ENCODE measurements at regions not wholly inside any gene's neighbourhood (a gene's known extent, or its start where the extent isn't known, plus 50 kb on each side); places are given as distances from the start of the nearest gene placed in this dataset.

GRCh38 chr17:36730857-36731490 lies 129.6 kb downstream of the MRM1 start:
- no peak for DNase-seq

GRCh38 chr17:36731811-36732210 lies 130.4 kb downstream of the MRM1 start:
- no peak for DNase-seq

GRCh38 chr17:36732351-36732750 lies 131.0 kb downstream of the MRM1 start:
- no peak for DNase-seq

GRCh38 chr17:36736201-36737156 lies 135.1 kb downstream of the MRM1 start:
- no peak for DNase-seq

GRCh38 chr17:36739208-36739607 lies 137.8 kb downstream of the MRM1 start:
- DNase-seq, result no peak

GRCh38 chr17:36740157-36740556 lies 138.8 kb downstream of the MRM1 start:
- no peak for DNase-seq

- DNase-seq, result no peak
These were observed 139.9 kb downstream of the MRM1 start for GRCh38 chr17:36741019-36741902.

- DNase-seq, result no peak
These were observed 141.1 kb downstream of the MRM1 start for GRCh38 chr17:36742267-36743000.

- DNase-seq, result no peak
These were observed 141.7 kb downstream of the MRM1 start for GRCh38 chr17:36743130-36743529.

GRCh38 chr17:36746381-36747053 lies 145.1 kb downstream of the MRM1 start:
- no peak for DNase-seq

GRCh38 chr17:36747861-36748260 lies 146.5 kb downstream of the MRM1 start:
- no peak for DNase-seq

GRCh38 chr17:36748272-36748671 lies 146.9 kb downstream of the MRM1 start:
- no peak for DNase-seq

- DNase-seq, result no peak
These were observed 148.1 kb downstream of the MRM1 start for GRCh38 chr17:36749493-36749892.

- no peak for DNase-seq
These were observed 149.0 kb downstream of the MRM1 start for GRCh38 chr17:36750316-36750885.

GRCh38 chr17:36752096-36752888 lies 150.9 kb downstream of the MRM1 start:
- no peak for DNase-seq

- peak; percentile 36 for DNase-seq
These were observed 154.2 kb downstream of the MRM1 start for GRCh38 chr17:36755586-36755985.

GRCh38 chr17:36756695-36757094 lies 155.3 kb downstream of the MRM1 start:
- DNase-seq, result no peak

GRCh38 chr17:36760425-36760824 lies 159.0 kb downstream of the MRM1 start:
- no peak for DNase-seq

GRCh38 chr17:36761203-36761950 lies 160.0 kb downstream of the MRM1 start:
- no peak for DNase-seq

Measured in CD4-positive, alpha-beta T cell treated with Interleukin-17A for 1 hour (primary cell).